GDM1 (cell line): ENCODE measurements at regions not wholly inside any gene's neighbourhood (a gene's known extent, or its start where the extent isn't known, plus 50 kb on each side); places are given as distances from the start of the nearest gene placed in this dataset.
"Not testable (repeated sequence)": the region's sequence is repeated elsewhere in the genome, so short reads cannot be mapped to it uniquely, and the experiment has no call there.

Experiments used
- DNase-seq: peaks from one replicate; lab custom pipeline; 2025; lab: John Stamatoyannopoulos, UW

DNA sequence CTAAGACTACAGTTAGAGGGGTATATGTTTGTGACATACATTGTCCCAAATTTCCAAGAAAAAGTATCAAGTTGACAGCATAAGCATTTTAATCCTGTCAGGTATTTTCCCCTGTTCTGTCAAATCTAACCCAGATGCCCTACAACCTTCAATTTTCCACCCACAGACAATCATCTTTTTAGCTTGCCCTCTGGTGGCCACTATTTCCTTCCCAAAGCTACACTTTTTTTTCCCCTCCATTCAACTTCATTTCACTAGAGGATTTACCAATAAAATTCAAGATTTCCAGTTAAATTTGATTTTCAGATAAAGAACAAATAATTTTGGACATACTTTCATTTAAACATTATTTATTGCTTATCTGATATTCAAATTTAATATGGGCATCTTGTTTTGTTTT, 286.6 kb downstream of the TENT5A start:
- no peak for DNase-seq

DNA sequence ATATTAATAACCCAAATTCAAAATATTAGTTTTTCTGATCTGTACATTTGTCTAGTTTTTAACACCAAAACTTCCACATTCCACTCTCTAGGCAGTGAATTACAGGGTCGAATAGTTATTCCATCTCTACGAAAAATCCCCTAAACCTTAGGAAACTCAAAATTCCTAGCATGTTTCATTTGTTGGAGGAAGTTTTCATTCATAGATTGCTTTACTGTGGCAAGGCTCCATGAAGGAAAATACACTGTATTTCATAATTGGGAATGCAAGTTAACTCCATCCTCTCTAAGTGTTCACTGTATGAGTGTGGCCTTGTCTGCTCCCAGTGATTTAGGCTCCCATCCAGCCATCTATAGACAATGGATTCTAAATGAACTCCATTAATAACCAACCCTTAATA, 296.1 kb downstream of the TENT5A start:
- no peak for DNase-seq

DNA sequence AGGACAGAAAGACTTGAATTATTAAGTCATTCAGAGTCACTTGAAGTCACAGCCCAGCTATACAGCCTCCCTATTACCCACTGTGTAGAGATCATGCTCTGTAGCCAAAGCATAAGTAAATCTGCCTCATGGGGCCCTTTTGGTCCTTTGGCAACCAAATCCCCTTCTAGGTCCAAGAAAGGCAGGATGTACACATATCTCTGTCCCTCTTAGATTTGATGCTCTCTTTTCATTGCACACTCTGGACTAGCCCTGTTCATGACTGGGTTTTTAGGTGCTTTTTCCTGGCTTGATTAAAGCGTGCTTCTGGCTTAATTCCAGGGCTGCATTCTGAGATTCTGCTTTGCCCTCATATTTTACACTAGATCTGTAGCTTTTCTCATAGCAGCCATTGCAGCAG, 296.8 kb downstream of the TENT5A start:
- DNase-seq, result no peak

DNA sequence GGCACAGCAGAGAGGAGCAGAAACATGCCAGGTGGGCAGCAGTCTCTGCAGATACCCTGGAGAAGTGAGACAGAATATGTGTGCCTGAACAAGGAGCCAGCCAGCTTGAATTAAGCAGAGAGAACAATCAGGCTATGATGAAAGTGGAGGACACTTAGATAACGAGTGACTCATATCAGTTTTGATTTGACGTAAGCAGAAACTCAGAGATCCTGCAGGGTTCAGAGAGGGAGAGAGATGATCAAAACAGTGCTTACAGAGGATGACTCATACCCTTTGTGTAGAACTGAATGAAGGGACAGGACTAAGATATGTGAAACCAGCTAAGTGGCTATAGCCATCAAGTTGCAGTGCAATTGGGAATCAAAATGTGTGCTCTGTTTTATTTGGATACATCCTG, 300.7 kb downstream of the TENT5A start:
- no peak for DNase-seq

DNA sequence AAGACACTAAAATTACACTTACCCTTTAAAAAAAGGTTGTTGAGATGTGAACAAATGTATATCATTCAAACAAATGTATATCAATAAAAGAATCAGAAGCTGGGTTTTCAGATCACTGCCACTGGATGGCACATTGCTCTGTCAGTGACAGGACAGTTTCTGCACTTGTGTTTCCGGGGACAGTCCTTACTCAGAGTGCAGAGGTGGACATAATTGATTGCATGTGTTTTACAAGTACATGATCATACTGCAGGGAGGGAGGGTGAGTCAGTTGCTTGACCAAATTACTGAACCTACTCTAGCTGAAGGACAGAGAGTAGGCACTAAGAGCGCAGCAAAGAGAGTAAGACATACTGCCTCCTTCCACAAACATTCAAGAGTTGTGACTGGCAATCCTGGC, 302.3 kb downstream of the TENT5A start:
- no peak for DNase-seq

DNA sequence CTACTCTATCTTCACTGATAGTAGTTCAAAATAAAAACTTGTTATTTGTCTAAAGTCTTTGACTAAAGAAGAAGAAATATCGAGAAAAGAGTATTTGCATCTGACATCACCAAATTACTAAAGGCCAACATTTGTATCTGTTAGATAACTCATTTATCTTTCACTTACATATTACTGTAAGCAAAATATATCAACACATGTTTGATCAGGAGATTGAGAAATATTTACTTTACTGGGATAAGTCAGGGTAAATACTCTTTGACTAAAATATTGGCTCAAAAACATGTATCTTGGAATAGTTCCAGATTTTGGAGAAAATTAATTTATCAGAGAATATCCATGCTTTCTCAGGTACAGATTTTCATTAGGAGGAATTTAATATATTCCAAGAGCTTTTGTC, 306.0 kb downstream of the TENT5A start:
- DNase-seq, result no peak

DNA sequence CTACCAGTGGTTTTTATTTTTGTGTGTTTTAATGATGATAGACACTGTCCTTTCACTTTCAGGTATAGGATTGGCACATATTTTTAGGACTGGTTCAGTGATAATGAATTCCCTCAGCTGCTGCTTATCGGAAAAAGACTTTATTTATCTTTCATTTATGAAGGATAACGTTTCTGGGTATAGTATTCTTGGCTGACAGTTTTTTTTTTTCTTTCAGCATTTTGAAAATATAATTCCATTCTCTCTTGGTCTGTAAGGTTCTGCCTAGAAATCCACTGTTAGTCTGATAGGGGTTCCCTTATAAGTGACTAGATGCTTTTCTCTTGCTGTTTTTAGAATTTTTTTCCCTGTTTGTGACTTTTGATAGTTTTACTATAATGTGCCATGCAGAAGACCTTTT, 313.1 kb downstream of the TENT5A start:
- DNase-seq, result no peak

DNA sequence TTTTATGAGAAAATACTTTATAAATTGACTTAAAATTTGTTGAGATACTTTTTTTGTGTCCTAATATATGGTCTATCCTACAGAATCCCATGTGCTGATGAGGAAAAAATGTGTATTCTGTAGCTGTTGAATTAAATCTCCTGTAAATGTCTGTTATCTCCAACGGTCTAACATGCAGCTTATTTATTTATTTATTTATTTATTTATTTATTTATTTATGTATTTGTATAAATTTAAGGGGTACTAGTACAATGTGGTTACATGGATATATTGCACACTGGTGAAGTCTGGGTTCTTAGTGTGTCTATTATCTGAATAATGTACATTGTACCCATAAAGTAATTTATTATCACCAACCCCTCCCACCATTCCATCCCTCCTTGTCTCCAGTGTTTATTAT, 315.5 kb downstream of the TENT5A start:
- no peak for DNase-seq

DNA sequence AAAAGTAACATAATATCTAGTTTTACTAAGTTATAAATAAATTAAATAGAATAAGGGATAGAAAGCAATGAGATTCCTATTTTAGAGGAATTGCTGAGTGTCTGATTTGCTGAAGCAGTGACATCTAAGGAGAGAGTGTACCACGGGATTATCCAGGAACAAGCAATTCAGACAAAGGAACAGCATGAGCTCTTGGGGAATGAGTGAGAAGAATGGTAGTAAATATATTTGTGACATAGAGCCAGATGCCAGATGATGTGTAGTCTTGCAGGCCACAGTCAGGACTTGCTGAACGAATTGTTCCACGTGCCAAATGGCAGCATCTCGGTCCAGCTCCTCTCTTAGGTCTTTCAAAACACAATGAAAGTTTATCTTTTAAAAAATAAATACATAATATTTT, 339.2 kb downstream of the TENT5A start:
- no peak for DNase-seq

DNA sequence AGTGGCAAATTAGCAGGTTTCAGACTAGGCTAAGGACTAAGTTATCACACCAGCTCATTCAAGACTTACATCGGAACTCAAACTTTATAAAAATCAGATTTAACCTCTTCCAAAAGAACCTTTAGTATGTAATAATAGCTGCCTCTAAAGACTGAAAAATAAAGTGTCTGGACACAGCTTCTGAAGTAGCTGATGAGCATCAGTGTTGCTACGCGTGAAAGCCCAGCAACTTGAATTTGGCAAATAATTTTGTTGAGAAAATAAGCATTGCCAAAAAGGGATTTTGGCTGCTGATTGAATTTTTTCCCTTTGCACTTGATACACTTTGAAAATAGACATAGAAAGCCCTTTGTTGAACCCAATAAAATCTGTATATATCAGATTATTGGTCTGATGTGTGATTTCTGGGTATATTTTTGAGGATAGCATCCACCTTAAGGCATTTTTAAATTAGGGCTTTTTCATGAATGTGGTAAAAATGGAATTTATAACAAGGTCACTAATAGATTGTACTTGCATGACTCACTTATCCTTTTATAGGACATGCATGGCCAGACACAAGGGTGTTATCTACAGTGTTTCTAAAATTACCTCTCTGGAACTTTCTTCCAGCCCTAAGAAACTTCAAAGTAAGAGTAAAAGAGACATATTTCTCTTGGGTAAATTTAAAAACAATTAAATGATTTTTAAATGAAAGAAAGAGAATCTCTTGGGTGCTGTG, 350.4 kb downstream of the TENT5A start:
- no peak for DNase-seq

DNA sequence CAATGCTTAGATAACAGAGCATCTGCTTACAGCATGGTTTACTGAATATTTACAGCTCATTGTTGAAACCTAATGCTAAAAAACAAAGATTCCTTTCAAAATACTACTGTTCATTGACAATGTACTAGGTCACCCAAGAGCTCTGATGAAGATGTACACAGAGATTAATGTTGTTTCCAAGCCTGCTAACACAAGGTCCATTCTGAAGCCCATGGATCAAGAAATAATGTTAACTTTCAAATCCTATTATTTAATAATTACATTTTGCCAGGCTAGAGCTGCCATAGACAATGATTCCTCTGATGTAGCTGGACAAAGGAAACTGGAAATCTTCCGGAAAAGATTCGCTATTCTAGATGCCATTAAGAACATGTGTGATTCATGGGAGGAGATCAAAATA, 355.6 kb downstream of the TENT5A start:
- no peak for DNase-seq

DNA sequence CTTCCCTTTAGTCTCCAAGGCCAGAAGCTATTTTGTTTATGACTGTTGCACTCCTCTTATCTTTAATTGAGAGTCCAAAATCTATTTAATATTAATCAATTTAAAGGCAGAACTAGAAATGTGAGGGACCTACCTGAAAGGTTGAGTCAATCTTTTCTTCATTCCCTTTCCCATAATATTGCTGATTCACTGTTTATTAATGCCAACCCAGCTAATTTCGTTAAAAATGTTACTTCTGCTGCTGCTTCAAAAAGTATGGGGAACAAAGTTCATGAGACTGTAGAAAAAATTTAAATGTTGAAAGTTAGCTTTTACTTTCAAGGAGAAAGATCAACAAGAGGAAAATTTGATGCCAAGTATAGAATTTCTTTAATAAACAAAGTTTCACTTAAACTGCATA, 365.3 kb downstream of the TENT5A start:
- DNase-seq, result no peak

DNA sequence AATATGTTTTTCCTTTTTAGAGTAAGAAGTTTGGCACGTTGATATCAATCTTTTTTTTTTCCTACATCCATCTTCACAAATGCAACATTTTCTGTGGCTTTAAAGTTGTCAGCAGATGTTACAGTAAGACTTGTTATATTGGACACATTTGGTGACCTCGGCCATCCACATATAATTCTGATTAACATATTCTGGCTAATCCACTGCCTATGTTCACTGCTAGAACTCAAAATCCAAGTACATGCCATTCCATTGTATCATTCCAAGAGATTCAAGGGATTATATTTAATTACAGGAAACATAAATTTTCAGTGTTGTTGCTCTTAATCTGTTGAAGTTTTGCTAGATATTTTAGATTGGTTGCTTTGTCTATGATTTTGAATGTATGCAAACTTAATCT, 367.6 kb downstream of the TENT5A start:
- DNase-seq, result no peak

DNA sequence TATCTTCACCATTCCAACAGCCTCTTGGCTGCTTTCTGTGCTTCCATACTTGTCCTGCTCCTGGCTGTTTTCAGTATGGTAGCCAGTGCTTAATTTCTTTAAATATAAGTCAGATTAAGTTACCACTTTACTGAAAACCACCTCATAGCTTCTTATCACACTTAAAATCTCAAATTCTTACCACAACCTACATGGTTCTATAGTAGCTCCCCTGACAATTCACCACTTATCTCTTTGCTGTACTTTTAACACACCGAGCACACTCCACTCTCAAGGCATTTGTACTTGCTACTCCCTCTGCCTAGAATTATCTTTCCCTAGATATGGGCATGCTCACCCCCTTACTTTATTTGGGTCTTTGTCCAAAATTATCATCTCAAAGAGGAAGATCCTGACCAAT, 369.0 kb downstream of the TENT5A start:
- DNase-seq, result no peak

DNA sequence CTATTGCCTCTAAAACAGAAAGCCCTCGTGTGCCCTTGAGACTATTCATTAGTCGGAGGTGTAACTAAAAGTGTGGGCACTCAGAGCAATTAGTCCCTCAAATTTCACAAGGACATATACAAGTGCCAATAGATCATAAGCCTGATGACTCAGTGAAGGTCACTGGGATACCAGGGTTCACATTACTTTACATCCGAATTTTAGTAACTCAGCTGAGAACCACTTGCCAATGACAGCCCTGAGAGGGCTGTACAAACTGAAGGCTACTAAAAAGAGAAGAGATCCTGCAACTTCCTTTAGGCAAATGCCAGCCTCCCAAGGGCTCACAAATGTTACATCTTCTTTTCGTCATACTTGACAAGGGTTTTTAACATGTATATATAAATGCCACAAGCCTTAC, 369.6 kb downstream of the TENT5A start:
- no peak for DNase-seq

DNA sequence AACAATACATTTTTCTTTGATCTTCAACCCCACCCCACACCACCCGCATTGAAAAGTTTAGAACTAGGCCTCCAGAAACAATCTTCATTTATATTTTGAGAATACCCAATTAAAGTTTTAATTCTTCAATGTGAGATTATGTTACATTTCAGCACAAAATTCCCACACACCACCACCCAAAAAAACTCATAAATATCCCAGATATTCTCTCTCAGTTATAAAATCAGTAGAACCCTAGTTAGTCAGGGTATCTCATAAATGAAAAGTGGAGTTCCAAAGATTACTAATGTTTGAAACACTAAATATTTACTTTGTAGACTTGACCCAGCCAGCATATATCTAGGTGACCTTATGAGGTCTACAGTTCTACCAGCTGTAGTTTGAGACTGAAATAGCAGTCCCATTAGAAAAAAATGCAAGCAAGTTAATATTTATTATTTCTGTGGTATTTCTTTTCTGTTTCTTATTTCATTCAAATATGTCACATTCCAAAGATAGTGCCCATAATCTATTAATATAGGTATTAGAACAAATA, 371.0 kb downstream of the TENT5A start:
- DNase-seq, result no peak

DNA sequence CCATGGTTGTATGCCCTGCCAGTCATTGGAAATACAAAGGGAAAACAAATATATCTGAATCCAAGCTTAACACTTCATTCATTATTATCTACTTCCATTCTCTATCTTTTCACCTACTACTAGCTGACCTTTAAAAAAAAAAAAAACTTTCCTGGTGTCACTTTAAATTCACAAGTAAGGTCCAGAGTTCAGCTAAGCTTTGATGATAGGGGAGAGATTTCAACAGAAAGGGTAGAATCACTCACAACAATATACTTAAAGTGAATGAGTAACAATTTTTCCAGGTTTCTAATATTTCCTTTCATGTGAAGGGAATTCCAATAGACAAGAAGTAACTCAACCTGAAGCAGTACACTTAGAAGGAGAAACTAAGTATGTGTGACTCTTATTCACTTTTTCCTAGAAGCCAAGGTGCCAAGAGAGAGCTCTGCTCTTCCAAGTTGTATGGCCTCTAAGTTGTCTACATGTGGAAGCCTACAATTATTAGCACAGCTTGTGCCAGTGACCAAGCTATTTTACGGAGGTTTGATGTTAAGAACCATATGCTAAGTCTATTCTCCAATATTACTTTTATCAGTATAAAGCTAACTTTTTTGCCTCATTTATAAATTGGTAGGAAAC, 371.7 kb downstream of the TENT5A start:
- no peak for DNase-seq

DNA sequence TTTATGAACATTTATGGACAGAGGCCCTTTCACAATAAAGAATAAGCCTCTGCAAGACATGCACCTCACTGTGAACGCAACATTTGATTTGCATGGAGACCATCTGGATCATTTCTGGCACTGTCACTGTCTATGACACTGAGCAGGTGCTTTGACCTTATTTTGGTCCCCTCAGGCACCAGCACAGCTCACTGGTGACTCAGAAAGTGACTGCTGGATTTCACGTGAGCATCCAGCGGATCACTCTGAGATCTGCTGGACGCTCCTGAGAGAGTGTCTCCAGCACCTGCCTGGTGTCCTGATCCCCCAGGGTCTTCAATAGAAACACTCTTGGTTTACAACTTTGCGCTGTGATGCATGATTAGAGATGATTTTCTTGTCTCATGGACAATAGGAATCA, 375.7 kb downstream of the TENT5A start:
- no peak for DNase-seq

DNA sequence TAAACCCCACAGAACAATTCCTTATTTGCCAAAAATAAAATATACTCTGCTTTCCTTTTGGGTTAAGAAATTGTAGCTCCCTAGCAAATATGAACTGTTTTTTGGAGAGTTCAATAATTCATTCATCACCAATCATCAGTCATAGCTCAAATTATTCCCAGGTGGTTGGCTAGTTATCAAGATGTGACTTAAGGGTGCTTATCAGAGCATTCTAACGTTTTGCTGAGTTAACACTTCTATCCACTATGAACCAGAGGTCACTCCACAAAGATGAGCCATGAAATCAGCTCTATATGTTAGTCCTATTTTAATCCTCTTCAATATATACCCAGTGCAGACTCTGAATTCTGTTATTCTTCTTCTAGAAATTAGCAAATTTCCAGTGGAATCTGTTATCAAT, 379.1 kb downstream of the TENT5A start:
- DNase-seq, result no peak

DNA sequence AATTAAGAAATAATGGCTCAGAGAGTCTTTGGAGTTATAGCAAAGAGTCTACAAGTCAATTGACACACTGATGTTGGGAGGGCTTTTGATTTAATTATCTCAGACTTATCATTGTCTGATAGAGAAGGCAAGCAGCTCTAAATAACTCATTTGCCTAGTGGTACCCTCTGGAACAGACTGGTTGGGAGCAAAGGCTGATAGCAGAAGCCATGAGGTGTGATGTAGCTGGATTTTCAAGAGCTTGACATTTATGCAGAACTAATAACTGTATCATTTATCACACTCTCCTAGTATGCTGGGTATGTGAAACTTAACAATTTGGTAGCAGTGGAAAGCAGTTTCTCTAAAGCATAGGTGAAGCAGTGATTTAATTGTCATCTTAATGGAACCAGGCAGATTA, 380.6 kb downstream of the TENT5A start:
- no peak for DNase-seq

DNA sequence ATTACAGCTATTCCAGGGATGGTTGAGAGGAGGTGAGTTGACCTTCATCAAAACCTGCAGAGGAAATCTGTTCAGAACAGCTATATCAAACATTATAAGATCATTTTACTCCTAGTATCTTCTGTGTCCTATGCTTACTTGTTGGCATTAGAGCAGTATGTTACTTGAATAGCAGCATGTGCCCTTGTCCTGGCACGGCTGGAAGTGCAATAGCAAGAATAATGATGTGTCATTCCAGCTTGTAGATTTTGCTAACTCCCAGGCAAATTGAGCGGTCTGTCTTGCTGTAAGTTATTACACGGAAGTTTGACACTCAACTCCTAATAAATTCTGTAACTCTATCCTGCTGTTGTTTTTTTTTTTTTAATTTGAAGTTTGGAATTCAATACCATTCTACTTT, 385.5 kb downstream of the TENT5A start:
- no peak for DNase-seq

DNA sequence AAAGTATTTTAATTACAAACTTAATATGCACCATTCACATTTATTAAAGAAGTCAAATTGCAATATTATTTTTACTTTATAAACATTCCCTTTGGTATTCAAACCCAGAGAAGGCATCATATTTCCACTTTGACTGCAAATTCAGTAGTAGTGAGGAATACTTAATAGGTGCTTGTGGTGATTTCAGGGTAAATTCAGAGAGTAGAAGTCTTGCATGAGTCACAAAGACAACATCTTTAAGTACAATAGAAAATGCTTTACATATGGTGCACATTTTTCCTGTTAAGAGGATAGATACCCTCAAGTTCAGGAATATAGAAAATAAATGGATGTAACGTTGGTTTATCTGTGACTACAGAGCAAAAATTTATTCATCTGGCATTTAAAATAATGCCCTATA, 390.2 kb downstream of the TENT5A start:
- no peak for DNase-seq

DNA sequence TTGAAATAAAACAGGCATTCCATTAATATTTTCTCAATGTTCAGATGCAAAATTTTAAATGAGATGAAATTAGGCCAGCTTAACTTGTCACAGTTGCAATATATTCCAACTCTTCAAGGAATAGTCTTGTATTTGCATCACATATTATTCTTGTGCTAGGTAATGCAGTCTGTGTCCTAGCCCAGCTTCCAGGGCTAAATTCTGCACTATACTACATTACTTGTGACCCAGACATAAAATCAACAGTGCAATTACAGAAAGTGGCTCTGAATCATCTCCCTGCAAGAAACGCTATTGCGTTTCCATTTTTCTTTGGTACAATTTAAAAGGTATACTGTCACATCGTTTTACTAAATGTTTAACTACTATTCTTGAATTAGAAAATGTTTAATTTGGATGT, 399.2 kb downstream of the TENT5A start:
- DNase-seq, result no peak

DNA sequence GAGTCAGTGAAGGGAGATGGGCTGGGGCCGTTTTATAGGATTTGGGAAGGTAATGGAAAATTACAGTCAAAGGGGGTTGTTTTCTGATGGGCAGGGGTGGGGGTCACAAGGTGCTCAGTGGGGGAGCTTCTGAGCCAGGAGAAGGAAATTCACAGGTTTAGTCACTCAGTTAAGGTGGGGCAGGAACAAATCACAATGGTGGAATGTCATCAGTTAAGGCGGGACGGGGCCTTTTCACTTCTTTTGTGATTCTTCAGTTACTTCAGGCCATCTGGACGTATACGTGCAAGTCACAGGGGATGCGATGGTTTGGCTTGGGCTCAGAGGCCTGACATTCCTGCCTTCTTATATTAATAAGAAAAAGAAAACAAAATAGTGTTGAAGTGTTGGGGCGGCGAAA, 408.5 kb downstream of the TENT5A start:
- not testable (repeated sequence) for DNase-seq
